Spleen (tissue), 11 donors: ENCODE measurements at regions not wholly inside any gene's neighbourhood (a gene's known extent, or its start where the extent isn't known, plus 50 kb on each side); places are given as distances from the start of the nearest gene placed in this dataset.

Experiments used
- DNase-seq: peaks from one replicate; pipeline ENCODE4 v3.0.0-alpha.2; 2020
- H3K27ac ChIP-seq, 8 donors: fragments of 200-600 bp; sonication (generic) in 7 of 8; 1 replicate in 4 of 8; 2 replicates in 4 of 8; pipeline versions ENCODE4 v1.5.0 to v1.8.0; 2016 to 2021; ENCODE audit warnings: inconsistent platforms in 4 of 8, mild to moderate bottlenecking in 4 of 8, moderate library complexity in 1 of 8
- H3K27me3 ChIP-seq, 7 donors: fragments of 200-600 bp; sonication (generic) in 6 of 7; replicated peaks in 1 of 7; 1 replicate in 4 of 7; 2 replicates in 3 of 7; pipeline versions ENCODE4 v1.5.0 to v1.8.0; 2016 to 2021; ENCODE audit warnings: inconsistent platforms in 3 of 7, mild to moderate bottlenecking in 1 of 7
- H3K36me3 ChIP-seq, 6 donors: fragments of 200-600 bp; sonication (generic) in 5 of 6; 1 replicate in 4 of 6; 2 replicates in 2 of 6; pipeline versions ENCODE4 v1.5.0 to v1.8.0; 2016 to 2021; ENCODE audit warnings: inconsistent platforms in 2 of 6
- H3K4me1 ChIP-seq, 6 donors: fragments of 200-600 bp; sonication (generic) in 5 of 6; 1 replicate in 3 of 6; 2 replicates in 3 of 6; pipeline versions ENCODE4 v1.5.0 to v1.8.0; 2016 to 2021; ENCODE audit warnings: inconsistent platforms in 3 of 6
- H3K4me3 ChIP-seq, 8 donors: fragments of 200-600 bp; sonication (generic) in 7 of 8; 1 replicate in 4 of 8; 2 replicates in 4 of 8; pipeline versions ENCODE4 v1.5.0 to v1.8.0; 2016 to 2021; ENCODE audit warnings: inconsistent platforms in 4 of 8, mild to moderate bottlenecking in 4 of 8, moderate library complexity in 2 of 8
- H3K9me3 ChIP-seq, 8 donors: fragments of 200-600 bp; sonication (generic) in 7 of 8; 1 replicate in 4 of 8; 2 replicates in 4 of 8; pipeline versions ENCODE4 v1.5.0 to v1.8.0; 2016 to 2021; ENCODE audit warnings: inconsistent platforms in 4 of 8
- CTCF ChIP-seq, 11 experiments: fragments of 200-600 bp in 7 of 11; fragments of 450-650 bp in 4 of 11; sonication (generic) in 4 of 11; IDR thresholded peaks in 8 of 11; conservative IDR thresholded peaks in 3 of 11; 1 replicate in 7 of 11; 2 replicates in 4 of 11; pipeline versions ENCODE4 v1.4.0 to v1.8.0; 2016 to 2021; ENCODE audit warnings: antibody characterized with exemption in 11 of 11, inconsistent platforms in 4 of 11, mild to moderate bottlenecking in 1 of 11
- POLR2A ChIP-seq, 3 donors: fragments of 450-650 bp; IDR thresholded peaks; one replicate each; pipeline ENCODE4 v1.5.1; 2017; ENCODE audit warnings: antibody characterized with exemption in 3 of 3, mild to moderate bottlenecking in 1 of 3
- POLR2AphosphoS5 ChIP-seq, 3 donors: sonication (generic); formaldehyde crosslinking; IDR thresholded peaks; one replicate each; pipeline ENCODE4 v1.5.1; 2017; ENCODE audit warnings: antibody characterized with exemption in 3 of 3
- WGBS, 5 donors: extraction: QIAGEN DNeasy Blood & Tissue Kit in 3 of 5; methylation state at CpG; one replicate each; pipeline versions ENCODE4 v1.1.5 to v1.1.7; 2013 to 2018; 5-methylcytosine and 5-hydroxymethylcytosine counted together
- intact Hi-C: fragments of 100-400 bp; cut with DNase I; formaldehyde crosslinking; loops from one replicate; pipeline ENCODE4 v1.15.0; 2023; ENCODE audit warnings: low total_unique reads
- donor health status: healthy with polysubstance abuse.
- donor health status: DM: no; HTN: no; CAD: no; lungs with moderate emphysema.
- donor health status: DM: no; HTN: no; CAD: no.
- donor health status: Bipolar disorder and iron deficiency.
- donor health status: healthy.
- donor health status: DM: no; HTN: no; CAD: no.
- donor health status: DM: yes; HTN: yes; CAD: no.

- Histone ChIP-seq H3K27me3 (no peaks in the 10 kb centered on the region), H3K4me1 (no peaks in the 10 kb centered on the region), H3K9me3 (peaks cover 0 to 36% (median 16%) of the 10 kb centered on the region in 8 donors), H3K27ac (no peak overlapping the region), H3K4me3 (no peak overlapping the region), H3K36me3 (no peaks in the 10 kb centered on the region)
- TF ChIP-seq CTCF (IDR thresholded peaks at IDR 0.05 in 8 of 11, conservative IDR thresholded peaks at IDR 0.05 in 3 of 11) (no peak), POLR2AphosphoS5 (IDR thresholded peaks at IDR 0.05) (no peak), POLR2A (IDR thresholded peaks at IDR 0.05) (no peak)
- DNase-seq: no peak
- WGBS, 5 donors: 85 to 94% (median 90%) methylated on average over 7 of the region's 7 CpGs
- intact Hi-C loops: no loop called here
Observed at GRCh38 chr4:22264261-22264660, 251.6 kb downstream of the ADGRA3 start.

GRCh38 chr4:22253431-22253830 is 262.4 kb downstream of the ADGRA3 start:
- TF ChIP-seq POLR2A (IDR thresholded peaks at IDR 0.05): no peak
- TF ChIP-seq POLR2AphosphoS5 (IDR thresholded peaks at IDR 0.05): no peak
- TF ChIP-seq CTCF (IDR thresholded peaks at IDR 0.05 in 8 of 11, conservative IDR thresholded peaks at IDR 0.05 in 3 of 11): no peak

GRCh38 chr4:22246847-22247246 is 269.0 kb downstream of the ADGRA3 start:
- Histone ChIP-seq H3K4me3 (no peak overlapping the region), H3K27ac (peak overlapping the region in 1 of 8 donors; percentile 0), H3K27me3 (no peaks in the 10 kb centered on the region), H3K9me3 (peaks cover 0 to 14% (median 5%) of the 10 kb centered on the region in 8 donors), H3K4me1 (no peaks in the 10 kb centered on the region), H3K36me3 (no peaks in the 10 kb centered on the region)
- WGBS, 5 donors: 4 to 18% (median 10%) methylated on average over 2 of the region's 2 CpGs
- intact Hi-C loops: no loop called here
- DNase-seq: no peak
- no peak for TF ChIP-seq CTCF (IDR thresholded peaks at IDR 0.05 in 8 of 11, conservative IDR thresholded peaks at IDR 0.05 in 3 of 11)
- TF ChIP-seq POLR2AphosphoS5 (IDR thresholded peaks at IDR 0.05): no peak
- no peak for TF ChIP-seq POLR2A (IDR thresholded peaks at IDR 0.05)

More at GRCh38 chr4:22253431-22253830, 262.4 kb downstream of the ADGRA3 start:
- no peaks in the 10 kb centered on the region for H3K36me3 ChIP-seq
- peaks cover 0 to 14% (median 1%) of the 10 kb centered on the region in 8 donors for H3K9me3 ChIP-seq
- no peaks in the 10 kb centered on the region for H3K4me1 ChIP-seq
- no peak overlapping the region for H3K4me3 ChIP-seq
- no peaks in the 10 kb centered on the region for H3K27me3 ChIP-seq
- DNase-seq: no peak
- H3K27ac ChIP-seq: no peak overlapping the region
- intact Hi-C loops: no loop called here
- WGBS, 5 donors: 30 to 50% (median 31%) methylated on average over 1 of the region's 1 CpG

GRCh38 chr4:22245294-22245693 is 270.6 kb downstream of the ADGRA3 start:
- intact Hi-C loops: no loop called here
- Histone ChIP-seq H3K4me3 (no peak overlapping the region), H3K4me1 (no peaks in the 10 kb centered on the region), H3K36me3 (no peaks in the 10 kb centered on the region), H3K27ac (no peak overlapping the region), H3K9me3 (peaks cover 0 to 16% (median 5%) of the 10 kb centered on the region in 8 donors), H3K27me3 (no peaks in the 10 kb centered on the region)
- 79 to 93% (median 82%) methylated on average over 2 of the region's 2 CpGs for WGBS, 5 donors
- no peak for DNase-seq
- TF ChIP-seq POLR2A (IDR thresholded peaks at IDR 0.05) (no peak), CTCF (IDR thresholded peaks at IDR 0.05 in 8 of 11, conservative IDR thresholded peaks at IDR 0.05 in 3 of 11) (no peak), POLR2AphosphoS5 (IDR thresholded peaks at IDR 0.05) (no peak)
